Fibroblast of pulmonary artery (primary cell): ENCODE measurements at regions not wholly inside any gene's neighbourhood (a gene's known extent, or its start where the extent isn't known, plus 50 kb on each side); places are given as distances from the start of the nearest gene placed in this dataset.

Experiments
- DNase-seq: peaks from one replicate; pipeline ENCODE4 v3.0.0-alpha.2; 2010; ENCODE audit warnings: low read depth
- H3K4me3 ChIP-seq: replicated peaks from 2 replicates; pipeline ENCODE4 v1.5.1; 2011; ENCODE audit warnings: low read depth, mild to moderate bottlenecking, control low read depth, low read length, moderate library complexity
- TF ChIP-seq, protein P1 (sequence below): IDR thresholded peaks from 2 replicates; pipeline ENCODE4 v1.5.1; 2011; ENCODE audit warnings: mild to moderate bottlenecking, control low read depth, low read length, inconsistent platforms; ENCODE audit errors: missing control alignments

DNA sequence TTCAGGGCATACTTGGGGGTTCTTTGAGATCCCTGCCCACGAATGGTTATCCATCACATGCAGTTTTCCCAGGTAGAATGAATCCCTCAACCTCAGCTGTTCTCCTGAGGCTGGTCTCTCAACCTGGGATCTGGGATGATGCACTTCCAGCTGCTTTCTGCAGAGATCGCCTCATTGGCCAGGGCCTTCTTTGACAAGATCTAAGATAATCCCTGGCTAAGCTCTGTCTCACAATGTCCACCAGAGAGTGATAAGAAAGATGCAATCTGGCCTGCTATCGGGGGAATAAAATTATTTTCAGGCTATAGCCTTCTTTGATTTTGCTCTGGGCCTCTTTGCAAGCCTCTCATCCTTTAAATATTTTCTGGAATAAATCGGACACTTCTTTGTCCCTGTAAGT lies 1021.1 kb downstream of the EFNB2 start:
- no peak for DNase-seq
- TF ChIP-seq, protein P1, sequence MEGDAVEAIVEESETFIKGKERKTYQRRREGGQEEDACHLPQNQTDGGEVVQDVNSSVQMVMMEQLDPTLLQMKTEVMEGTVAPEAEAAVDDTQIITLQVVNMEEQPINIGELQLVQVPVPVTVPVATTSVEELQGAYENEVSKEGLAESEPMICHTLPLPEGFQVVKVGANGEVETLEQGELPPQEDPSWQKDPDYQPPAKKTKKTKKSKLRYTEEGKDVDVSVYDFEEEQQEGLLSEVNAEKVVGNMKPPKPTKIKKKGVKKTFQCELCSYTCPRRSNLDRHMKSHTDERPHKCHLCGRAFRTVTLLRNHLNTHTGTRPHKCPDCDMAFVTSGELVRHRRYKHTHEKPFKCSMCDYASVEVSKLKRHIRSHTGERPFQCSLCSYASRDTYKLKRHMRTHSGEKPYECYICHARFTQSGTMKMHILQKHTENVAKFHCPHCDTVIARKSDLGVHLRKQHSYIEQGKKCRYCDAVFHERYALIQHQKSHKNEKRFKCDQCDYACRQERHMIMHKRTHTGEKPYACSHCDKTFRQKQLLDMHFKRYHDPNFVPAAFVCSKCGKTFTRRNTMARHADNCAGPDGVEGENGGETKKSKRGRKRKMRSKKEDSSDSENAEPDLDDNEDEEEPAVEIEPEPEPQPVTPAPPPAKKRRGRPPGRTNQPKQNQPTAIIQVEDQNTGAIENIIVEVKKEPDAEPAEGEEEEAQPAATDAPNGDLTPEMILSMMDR, result no peak
- H3K4me3 ChIP-seq, result no peak overlapping the region

DNA sequence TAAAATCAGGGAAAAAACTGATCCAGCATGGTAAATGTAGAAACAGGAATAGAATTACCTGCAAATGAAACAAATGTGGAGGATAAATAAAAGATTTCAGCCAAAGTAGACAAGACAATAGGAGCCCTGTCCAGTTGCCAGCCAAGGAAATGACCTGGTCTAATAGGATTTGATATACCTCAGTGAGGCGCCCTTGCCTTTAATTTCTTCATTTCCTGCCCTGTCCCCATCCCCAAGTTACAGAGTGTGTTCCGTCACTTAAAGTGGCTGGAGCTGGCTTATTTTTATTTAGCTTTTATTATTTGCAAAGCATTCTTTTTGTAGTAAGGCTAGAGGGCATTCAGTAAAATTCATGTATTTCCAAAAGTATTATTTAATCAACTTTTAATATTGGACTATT lies 1022.0 kb downstream of the EFNB2 start:
- DNase-seq, result no peak
- H3K4me3 ChIP-seq, result no peak overlapping the region
- TF ChIP-seq, protein P1, result no peak

DNA sequence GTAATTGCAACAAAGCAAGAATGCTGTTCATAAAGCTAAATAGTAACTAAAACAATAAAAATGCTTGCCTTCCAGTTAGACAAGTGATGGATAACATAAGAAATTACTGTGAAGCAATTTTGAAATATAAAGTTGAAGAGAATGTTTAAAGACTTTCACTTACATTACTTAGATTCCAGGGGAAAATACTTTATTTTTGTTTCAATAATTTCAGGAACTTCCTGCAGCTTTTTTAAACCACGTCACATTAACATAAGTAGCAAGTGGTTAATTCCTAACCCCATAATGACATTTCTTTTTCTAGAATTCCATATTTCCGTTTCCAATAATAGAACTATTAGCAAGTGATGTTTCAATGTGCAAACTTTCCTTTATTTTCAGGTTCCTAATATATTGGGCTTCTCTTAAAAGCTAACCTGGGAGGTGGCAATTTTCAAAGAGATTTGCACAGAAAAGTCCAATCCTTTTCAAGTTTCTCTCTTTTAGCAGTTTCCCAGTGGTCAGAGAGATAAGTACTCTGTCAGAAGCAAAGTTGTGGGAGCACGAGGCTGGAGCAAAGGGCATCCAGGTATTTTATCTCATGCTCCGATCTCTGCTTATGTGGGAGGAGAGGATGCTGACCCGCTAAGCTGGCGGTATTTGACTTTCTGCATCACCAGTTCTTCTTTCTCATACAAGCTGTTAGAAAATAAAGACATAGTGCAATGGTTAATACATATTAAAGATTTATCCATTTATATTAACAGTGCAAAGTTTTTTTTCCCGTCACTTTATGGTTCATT lies 1025.3 kb downstream of the EFNB2 start:
- no peak overlapping the region for H3K4me3 ChIP-seq
- TF ChIP-seq, protein P1, result no peak
- no peak for DNase-seq

DNA sequence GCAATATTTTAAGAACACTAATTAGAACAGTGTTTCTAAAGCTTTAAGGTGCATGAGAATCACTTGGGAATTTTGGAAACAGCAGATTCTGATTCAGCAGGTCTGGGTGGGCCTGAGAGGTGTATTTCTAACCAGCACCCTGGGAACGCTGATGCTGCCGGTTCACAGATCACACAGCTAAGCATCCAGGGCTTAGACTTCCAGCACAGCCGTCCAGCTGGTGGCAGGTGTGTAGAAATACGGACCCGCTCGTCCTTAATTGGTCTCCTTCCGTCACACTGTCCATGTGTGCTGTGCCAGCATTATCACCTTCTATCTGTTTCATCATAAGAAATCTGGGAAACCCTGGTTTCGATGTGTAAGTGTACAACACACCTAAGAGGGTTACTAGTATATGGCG lies 1029.0 kb downstream of the EFNB2 start:
- no peak for DNase-seq
- no peak overlapping the region for H3K4me3 ChIP-seq
- TF ChIP-seq, protein P1, result no peak

DNA sequence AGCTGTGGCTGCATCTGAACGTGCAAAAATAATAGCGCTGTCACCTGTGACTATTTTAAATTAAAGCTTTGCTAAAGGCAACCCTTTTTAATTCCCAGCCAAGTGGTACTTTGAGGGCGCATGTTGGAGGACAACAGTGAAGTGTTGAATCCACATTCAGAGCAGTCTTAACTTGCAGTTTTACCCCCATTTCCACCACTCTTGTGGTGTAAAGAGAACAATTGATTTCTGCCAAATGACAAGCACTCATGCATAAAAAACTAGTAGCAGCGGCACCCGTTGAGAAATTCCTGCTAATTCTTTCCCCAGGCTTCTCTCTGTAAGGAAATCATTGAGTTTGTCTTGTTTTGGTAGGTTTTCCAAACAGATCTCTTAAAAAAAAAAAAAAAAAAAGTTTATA lies 1033.3 kb downstream of the EFNB2 start:
- DNase-seq, result no peak
- TF ChIP-seq, protein P1, result no peak
- no peak overlapping the region for H3K4me3 ChIP-seq

DNA sequence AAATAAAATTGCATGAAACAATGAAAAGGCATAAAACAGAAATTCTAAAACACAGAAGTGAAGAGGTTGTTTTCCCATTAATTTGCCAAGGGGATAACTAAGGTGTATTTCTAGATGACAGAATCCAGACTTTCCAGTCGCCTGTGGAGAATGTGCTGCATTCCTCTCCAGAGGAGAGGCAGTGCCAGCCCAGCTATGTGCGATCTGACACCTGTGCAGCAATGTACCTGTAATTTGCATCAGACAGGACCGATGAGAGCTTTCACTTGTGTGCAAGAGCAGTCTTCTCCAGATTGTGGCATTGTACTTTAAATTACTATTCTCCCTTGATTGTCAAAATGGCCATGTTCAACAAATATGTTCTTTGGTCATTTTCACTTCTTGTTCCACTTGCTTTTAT lies 1037.9 kb downstream of the EFNB2 start:
- no peak for DNase-seq
- H3K4me3 ChIP-seq, result no peak overlapping the region
- TF ChIP-seq, protein P1, result no peak

DNA sequence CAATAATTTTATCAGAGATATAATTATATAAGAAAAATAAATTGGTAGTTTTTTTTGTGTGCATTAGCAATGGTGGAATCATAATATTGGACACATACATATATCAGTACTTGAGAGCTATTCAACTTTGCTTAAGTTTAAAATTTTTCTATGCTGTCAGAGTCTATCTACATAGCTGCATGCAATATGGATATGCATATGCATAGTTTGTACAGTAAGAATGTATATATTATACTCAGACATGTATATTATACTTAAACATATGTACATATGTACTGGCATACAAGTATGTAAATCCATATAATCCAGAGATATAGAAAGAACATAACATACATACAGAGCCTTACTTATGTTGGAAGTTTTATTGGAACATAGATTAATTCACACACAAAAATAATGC lies 1043.2 kb downstream of the EFNB2 start:
- TF ChIP-seq, protein P1, result no peak

More for the DNA sequence above, 1043.2 kb downstream of the EFNB2 start:
- no peak overlapping the region for H3K4me3 ChIP-seq
- no peak for DNase-seq
